Nephron progenitor cell (in vitro differentiated cells): ENCODE measurements at regions not wholly inside any gene's neighbourhood (a gene's known extent, or its start where the extent isn't known, plus 50 kb on each side); places are given as distances from the start of the nearest gene placed in this dataset.
A peak's percentile ranks its signal among the peaks of the same experiment; 100 is the strongest.

Experiments used
- DNase-seq: peaks from one replicate; pipeline ENCODE4 v3.0.0; 2021
- H3K27ac Mint-ChIP-seq: 2 replicates; pipeline ENCODE4 v1.8.0; 2021; ENCODE audit warnings: mild to moderate bottlenecking, moderate library complexity, mixed read lengths
- H3K27me3 Mint-ChIP-seq: 2 replicates; pipeline ENCODE4 v1.8.0; 2021; ENCODE audit warnings: mild to moderate bottlenecking, low read depth, mixed read lengths; ENCODE audit not compliant: poor library complexity
- H3K36me3 Mint-ChIP-seq: 2 replicates; pipeline ENCODE4 v1.8.0; 2021; ENCODE audit warnings: low read depth, mixed read lengths
- H3K4me1 Mint-ChIP-seq: 2 replicates; pipeline ENCODE4 v1.8.0; 2021; ENCODE audit warnings: mixed read lengths
- H3K4me3 Mint-ChIP-seq: 2 replicates; pipeline ENCODE4 v1.8.0; 2021; ENCODE audit warnings: mild to moderate bottlenecking, moderate library complexity, mixed read lengths
- H3K9me3 Mint-ChIP-seq: 2 replicates; pipeline ENCODE4 v1.8.0; 2021; ENCODE audit warnings: mild to moderate bottlenecking, moderate library complexity, mixed read lengths
- CTCF ChIP-seq: fragments of 200-600 bp; sonication (generic); IDR thresholded peaks from 2 replicates; pipeline ENCODE4 v1.5.0; 2021; ENCODE audit warnings: antibody characterized with exemption

GRCh38 chr1:4397196-4397595 lies 257.2 kb upstream of the AJAP1 start:
- H3K36me3 Mint-ChIP-seq: no peaks in the 10 kb centered on the region
- peaks cover 22% of the 10 kb centered on the region for H3K27me3 Mint-ChIP-seq
- TF ChIP-seq CTCF: no peak
- no peak overlapping the region for H3K27ac Mint-ChIP-seq
- H3K9me3 Mint-ChIP-seq: peaks cover 22% of the 10 kb centered on the region
- H3K4me3 Mint-ChIP-seq: no peak overlapping the region
- no peak for DNase-seq
- H3K4me1 Mint-ChIP-seq: no peaks in the 10 kb centered on the region

GRCh38 chr1:4402032-4402431 lies 252.4 kb upstream of the AJAP1 start:
- no peak for DNase-seq
- Mint-ChIP-seq H3K4me1 (peaks cover 7% of the 10 kb centered on the region), H3K4me3 (no peak overlapping the region), H3K27me3 (peaks cover 4% of the 10 kb centered on the region), H3K27ac (no peak overlapping the region), H3K36me3 (no peaks in the 10 kb centered on the region), H3K9me3 (no peaks in the 10 kb centered on the region)
- no peak for TF ChIP-seq CTCF

GRCh38 chr1:4404854-4405590 lies 249.4 kb upstream of the AJAP1 start:
- DNase-seq: no peak
- TF ChIP-seq CTCF: no peak
- H3K27me3 Mint-ChIP-seq: peaks cover 3% of the 10 kb centered on the region
- no peaks in the 10 kb centered on the region for H3K36me3 Mint-ChIP-seq
- no peak overlapping the region for H3K27ac Mint-ChIP-seq
- H3K9me3 Mint-ChIP-seq: no peaks in the 10 kb centered on the region
- no peak overlapping the region for H3K4me3 Mint-ChIP-seq
- peaks cover 7% of the 10 kb centered on the region for H3K4me1 Mint-ChIP-seq

GRCh38 chr1:4407851-4408250 lies 246.6 kb upstream of the AJAP1 start:
- no peaks in the 10 kb centered on the region for H3K36me3 Mint-ChIP-seq
- H3K4me3 Mint-ChIP-seq: no peak overlapping the region
- H3K27me3 Mint-ChIP-seq: peaks cover 7% of the 10 kb centered on the region
- H3K9me3 Mint-ChIP-seq: no peaks in the 10 kb centered on the region
- no peak for DNase-seq
- no peak overlapping the region for H3K27ac Mint-ChIP-seq
- H3K4me1 Mint-ChIP-seq: peaks cover 7% of the 10 kb centered on the region
- TF ChIP-seq CTCF: no peak

GRCh38 chr1:4408380-4408779 lies 246.0 kb upstream of the AJAP1 start:
- Mint-ChIP-seq H3K36me3 (no peaks in the 10 kb centered on the region), H3K27me3 (peaks cover 7% of the 10 kb centered on the region), H3K4me3 (no peak overlapping the region), H3K4me1 (peaks cover 7% of the 10 kb centered on the region), H3K27ac (peak overlapping the region; percentile 34), H3K9me3 (peaks cover under 1% of the 10 kb centered on the region)
- DNase-seq: no peak
- no peak for TF ChIP-seq CTCF

- no peak overlapping the region for H3K27ac Mint-ChIP-seq
- DNase-seq: no peak
These were observed 242.5 kb upstream of the AJAP1 start for GRCh38 chr1:4411862-4412261.

More at GRCh38 chr1:4411862-4412261, 242.5 kb upstream of the AJAP1 start:
- peaks cover 7% of the 10 kb centered on the region for H3K27me3 Mint-ChIP-seq
- peaks cover 12% of the 10 kb centered on the region for H3K9me3 Mint-ChIP-seq
- no peak for TF ChIP-seq CTCF
- peaks cover 9% of the 10 kb centered on the region for H3K4me1 Mint-ChIP-seq
- no peaks in the 10 kb centered on the region for H3K36me3 Mint-ChIP-seq
- H3K4me3 Mint-ChIP-seq: no peak overlapping the region
